HG02759 (cell line): ENCODE measurements at regions not wholly inside any gene's neighbourhood (a gene's known extent, or its start where the extent isn't known, plus 50 kb on each side); places are given as distances from the start of the nearest gene placed in this dataset.
"Not testable (repeated sequence)": the region's sequence is repeated elsewhere in the genome, so short reads cannot be mapped to it uniquely, and the experiment has no call there.

Experiments used
- ATAC-seq: cut with Tn5 transposase; IDR thresholded peaks from one replicate; pipeline ENCODE4 v1.9.1; 2021; ENCODE audit warnings: mild to moderate bottlenecking, moderate library complexity; ENCODE audit not compliant: unreplicated experiment

DNA sequence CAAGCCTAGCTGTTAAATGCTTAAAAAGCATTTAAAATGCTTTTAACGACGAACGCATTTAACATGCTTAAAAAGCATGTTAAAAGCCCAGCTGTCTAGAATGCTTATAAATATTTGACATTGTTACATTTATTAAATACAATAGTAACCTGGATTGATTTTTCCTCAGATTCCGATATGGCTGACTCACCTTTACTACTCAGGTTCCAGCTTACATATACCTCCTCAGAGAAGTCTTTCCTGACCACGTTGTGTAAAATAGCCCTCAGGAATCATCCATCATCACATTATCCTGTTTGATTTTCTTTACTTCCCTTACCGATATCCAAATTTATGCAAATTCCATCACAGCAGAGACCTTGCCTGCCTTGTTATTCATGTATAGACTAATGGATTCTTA is 51.4 kb downstream of the SLC41A2 start:
- ATAC-seq = no peak

DNA sequence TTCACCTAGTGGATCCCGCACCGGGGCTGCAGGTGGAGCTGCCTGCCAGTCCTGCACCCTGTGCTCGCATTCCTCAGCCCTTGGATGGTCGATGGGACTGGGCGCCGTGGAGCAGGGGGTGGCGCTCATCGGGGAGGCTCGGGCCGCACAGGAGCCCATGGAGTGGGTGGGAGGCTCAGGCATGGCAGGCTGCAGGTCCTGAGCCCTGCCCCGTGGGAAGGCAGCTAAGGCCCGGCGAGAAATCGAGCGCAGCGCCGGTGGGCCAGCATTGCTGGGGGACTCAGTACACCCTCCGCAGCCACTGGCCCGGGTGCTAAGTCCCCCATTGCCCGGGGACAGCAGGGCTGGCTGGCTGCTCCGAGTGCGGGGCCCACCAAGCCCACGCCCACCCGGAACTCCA is 52.6 kb downstream of the SLC41A2 start:
- ATAC-seq = not testable (repeated sequence)

DNA sequence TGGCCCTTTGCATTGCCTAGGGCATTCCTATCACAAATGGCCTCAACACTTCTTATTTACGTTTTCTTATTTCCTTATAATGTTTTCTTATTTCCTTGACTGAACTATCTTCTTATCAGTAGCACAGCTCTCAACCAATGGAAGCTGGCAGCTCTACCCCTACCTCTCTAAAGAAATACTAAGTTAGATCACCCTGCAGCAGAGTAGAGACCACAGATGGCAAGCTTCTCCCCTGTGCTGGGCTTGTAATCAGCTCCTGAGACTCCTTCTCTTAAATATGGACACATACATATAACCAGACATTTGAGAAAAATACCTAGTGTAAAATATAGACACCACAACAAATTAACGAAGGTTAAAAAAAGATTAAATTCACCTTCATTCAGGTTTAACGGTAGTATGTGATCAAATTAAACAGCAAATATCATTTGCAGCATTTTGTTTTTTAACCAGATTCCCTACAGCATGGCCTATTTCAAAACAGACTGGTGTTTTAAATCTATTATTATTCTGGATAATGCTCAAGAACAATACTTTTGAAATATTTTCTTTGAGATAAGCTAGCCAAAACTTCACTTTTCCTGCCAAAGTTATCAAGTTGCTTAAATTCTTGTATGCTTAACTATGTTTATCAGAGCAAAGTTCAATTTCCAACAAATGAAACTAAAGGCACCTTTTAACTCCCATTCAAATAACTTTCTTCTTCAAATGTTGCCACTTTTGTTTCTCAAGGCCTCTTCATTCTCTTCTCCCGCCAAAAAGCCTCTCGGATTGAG is 54.3 kb downstream of the SLC41A2 start:
- ATAC-seq = no peak

DNA sequence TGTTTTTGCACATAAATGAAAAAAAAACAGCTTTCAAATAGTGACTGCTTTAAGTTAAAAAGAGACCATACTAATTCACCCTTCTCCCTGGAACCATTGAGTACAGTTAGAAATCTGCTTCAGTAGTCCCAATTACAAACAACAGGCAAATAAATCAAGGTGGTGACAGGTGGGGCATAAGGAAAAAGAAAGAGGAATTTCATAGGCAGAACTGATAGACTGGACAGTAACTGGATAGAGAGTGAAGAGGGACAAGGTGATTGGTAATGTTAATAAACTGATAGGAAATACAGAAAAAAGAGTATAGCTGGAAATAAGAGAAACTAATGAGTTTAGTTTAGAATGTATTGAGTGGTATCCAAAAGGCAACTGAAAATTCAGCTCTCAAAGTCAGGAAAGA is 56.0 kb downstream of the SLC41A2 start:
- no peak for ATAC-seq

DNA sequence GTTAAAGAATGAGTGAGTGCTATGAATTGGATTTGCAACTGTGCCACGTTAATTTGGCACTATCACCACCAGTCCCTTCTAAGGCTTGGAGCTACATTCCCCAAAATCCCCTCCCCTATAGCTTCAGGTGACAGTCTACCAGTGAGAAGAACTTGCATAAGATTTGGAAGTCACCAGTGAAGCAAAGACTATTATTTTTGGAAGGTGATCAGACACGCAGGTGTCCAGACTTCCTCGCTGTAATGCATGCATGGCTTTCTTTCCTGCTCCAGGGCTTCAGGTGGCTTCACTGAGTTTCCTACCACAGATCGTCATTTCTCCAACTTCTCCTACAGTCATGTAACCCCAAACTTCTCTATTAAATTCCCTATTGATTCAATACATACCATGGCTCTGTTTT is 61.4 kb downstream of the SLC41A2 start:
- no peak for ATAC-seq

GRCh38 chr12:104896146-104896545 is 61.9 kb downstream of the SLC41A2 start:
- no peak for ATAC-seq

- ATAC-seq = no peak
These were observed 62.7 kb downstream of the SLC41A2 start for GRCh38 chr12:104895415-104895814.

DNA sequence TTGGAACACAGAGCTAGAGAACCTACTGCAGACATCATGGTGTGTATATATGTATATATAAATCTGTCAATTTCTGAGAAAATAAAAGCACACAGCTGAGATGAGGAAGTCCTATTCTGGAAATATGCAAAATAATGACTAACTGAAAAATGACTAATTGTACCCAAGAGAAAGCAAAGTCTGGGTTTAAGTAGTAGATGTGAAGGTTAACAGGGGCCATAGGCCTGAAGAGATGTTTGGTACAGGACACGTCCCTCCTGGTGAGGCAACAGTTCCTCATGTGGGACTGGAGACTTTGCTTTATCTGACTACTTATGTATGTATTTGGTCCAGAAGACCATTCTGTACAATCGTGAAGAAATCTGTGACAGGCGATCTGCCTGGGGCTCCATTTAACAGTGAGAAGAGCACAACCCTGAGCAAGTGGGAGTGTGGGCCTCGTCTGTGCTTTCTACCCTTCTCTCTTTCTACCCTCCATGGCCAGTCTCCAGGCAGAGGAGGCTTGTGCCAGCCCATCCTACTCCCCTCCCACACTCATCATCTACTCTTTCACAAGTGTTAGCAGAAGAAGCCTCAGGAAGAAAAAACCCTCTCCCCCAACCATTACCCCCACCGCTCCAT is 67.5 kb downstream of the SLC41A2 start:
- ATAC-seq = no peak

- ATAC-seq = no peak
These were observed 68.4 kb downstream of the SLC41A2 start for GRCh38 chr12:104889735-104890134.

- no peak for ATAC-seq
These were observed 69.2 kb downstream of the SLC41A2 start for GRCh38 chr12:104888892-104889291.

DNA sequence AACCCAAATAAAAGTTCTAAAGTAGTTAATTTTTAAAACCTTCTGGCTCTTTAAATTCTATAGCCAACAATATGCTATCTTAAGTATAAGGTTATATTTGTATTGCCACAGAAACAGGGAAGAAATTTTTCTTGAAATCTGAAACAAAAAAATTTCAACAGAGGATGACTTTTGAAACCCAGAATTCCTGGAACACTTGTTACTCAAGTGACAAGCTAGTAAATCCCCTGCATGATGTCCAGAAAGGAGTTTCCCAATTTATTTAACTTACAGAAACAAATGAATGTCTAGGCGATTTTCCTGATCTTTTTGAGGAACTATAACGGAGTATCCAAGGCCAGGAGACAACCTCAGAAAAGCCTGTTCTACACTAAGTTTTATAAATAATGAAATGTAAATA is 69.6 kb downstream of the SLC41A2 start:
- no peak for ATAC-seq

- no peak for ATAC-seq
These were observed 70.6 kb downstream of the SLC41A2 start for GRCh38 chr12:104887452-104887851.

DNA sequence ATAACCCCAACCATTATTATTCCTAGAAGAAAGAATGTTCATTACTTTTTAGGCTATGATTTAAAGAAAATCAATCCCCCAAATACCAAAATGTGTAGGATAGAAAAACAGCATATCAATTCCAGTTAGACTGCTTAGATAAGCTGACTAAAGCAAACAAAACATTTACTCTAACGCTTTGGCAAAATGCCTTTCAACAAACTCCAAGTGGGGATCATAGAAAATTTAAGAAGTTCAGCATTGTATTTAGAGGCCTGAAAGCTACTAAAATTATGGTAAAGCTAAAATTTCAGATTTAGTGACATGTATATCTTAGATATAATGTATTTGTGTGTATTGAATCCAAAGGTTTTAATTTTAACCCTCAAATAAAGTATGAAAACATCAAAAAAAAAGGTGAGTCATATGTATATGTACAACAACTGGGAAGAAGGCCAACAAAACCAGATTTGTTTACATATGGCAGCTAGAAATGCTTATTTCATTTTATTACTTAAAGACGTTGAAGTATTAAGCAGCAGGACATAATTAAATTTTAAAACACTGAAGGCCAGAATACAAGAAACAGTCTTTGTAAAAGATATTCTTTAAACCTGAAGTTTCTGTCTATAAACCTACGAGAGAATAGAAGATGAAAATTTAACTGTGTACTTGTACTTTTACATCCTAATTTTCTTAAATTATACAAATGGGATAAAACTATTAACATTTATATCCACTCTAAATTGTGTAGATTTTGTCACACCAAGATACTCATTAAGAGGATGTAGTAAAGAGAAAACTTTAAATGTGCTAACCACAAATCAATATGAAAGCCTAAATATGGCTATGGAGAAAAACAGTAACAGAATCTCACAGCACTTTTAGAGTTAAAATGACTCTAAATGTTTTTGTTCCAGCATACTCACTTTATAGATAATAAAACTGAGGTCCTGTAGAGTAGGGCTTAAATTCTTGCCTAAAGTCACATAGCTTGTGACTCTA is 71.4 kb downstream of the SLC41A2 start:
- ATAC-seq = no peak

GRCh38 chr12:104878858-104879257 is 79.2 kb downstream of the SLC41A2 start:
- ATAC-seq = not testable (repeated sequence)

GRCh38 chr12:104877103-104877705 is 80.9 kb downstream of the SLC41A2 start:
- no peak for ATAC-seq

- no peak for ATAC-seq
These were observed 84.7 kb downstream of the SLC41A2 start for GRCh38 chr12:104873374-104873773.

GRCh38 chr12:104870797-104871196 is 87.3 kb downstream of the SLC41A2 start:
- no peak for ATAC-seq

- no peak for ATAC-seq
These were observed 91.8 kb downstream of the SLC41A2 start for GRCh38 chr12:104866291-104866690.

GRCh38 chr12:104865080-104865479 is 93.0 kb downstream of the SLC41A2 start:
- peak; percentile 83 for ATAC-seq

GRCh38 chr12:104864668-104865067 is 93.4 kb downstream of the SLC41A2 start:
- ATAC-seq = peak; percentile 19
